Loucy (cell line): ENCODE measurements at regions not wholly inside any gene's neighbourhood (a gene's known extent, or its start where the extent isn't known, plus 50 kb on each side); places are given as distances from the start of the nearest gene placed in this dataset.

ENCODE experiments used
- H2AFZ ChIP-seq: fragments of 200-600 bp; sonication (generic); 2 replicates; pipeline ENCODE4 v1.6.0; 2016; ENCODE audit warnings: antibody characterized with exemption, mild to moderate bottlenecking, low read length, moderate library complexity
- H3F3A ChIP-seq: fragments of 200-600 bp; 2 replicates; pipeline ENCODE4 v1.6.0; 2016; ENCODE audit warnings: antibody characterized with exemption, low read depth, mild to moderate bottlenecking
- H3K27me3 ChIP-seq: fragments of 200-600 bp; sonication (generic); 2 replicates; pipeline ENCODE4 v1.6.1; 2014; ENCODE audit warnings: low read length, mild to moderate bottlenecking; ENCODE audit not compliant: insufficient read depth, poor library complexity, severe bottlenecking
- H3K36me3 ChIP-seq: fragments of 200-600 bp; sonication (generic); 2 replicates; pipeline ENCODE4 v1.6.1; 2016; ENCODE audit warnings: low read length; ENCODE audit not compliant: insufficient read depth
- H3K4me1 ChIP-seq: fragments of 200-600 bp; sonication (generic); 2 replicates; pipeline ENCODE4 v1.5.1; 2014; ENCODE audit warnings: low read length, mild to moderate bottlenecking; ENCODE audit not compliant: insufficient read depth, poor library complexity, severe bottlenecking
- H3K4me2 ChIP-seq: fragments of 200-600 bp; sonication (generic); 2 replicates; pipeline ENCODE4 v1.6.0; 2014; ENCODE audit warnings: antibody characterized with exemption, low read length, low read depth, mild to moderate bottlenecking; ENCODE audit not compliant: poor library complexity, severe bottlenecking
- H3K4me3 ChIP-seq: fragments of 200-600 bp; sonication (generic); 2 replicates; pipeline ENCODE4 v1.5.1; 2014; ENCODE audit warnings: low read length, mild to moderate bottlenecking, mixed read lengths; ENCODE audit not compliant: poor library complexity, severe bottlenecking
- H3K79me2 ChIP-seq: fragments of 200-600 bp; sonication (generic); 2 replicates; pipeline ENCODE4 v1.6.1; 2014; ENCODE audit warnings: low read length; ENCODE audit not compliant: insufficient read depth
- H3K9ac ChIP-seq: fragments of 200-600 bp; sonication (generic); 2 replicates; pipeline ENCODE4 v1.6.0; 2014; ENCODE audit warnings: mild to moderate bottlenecking, low read depth, low read length, moderate library complexity; ENCODE audit not compliant: poor library complexity, severe bottlenecking
- H3K9me2 ChIP-seq: fragments of 200-600 bp; sonication (generic); replicated peaks from 2 replicates; pipeline ENCODE4 v1.6.1; 2016; ENCODE audit warnings: low read depth, low read length, mixed read lengths
- H3K9me3 ChIP-seq: fragments of 200-600 bp; sonication (generic); 2 replicates; pipeline ENCODE4 v1.6.1; 2014; ENCODE audit warnings: mild to moderate bottlenecking, antibody characterized with exemption, low read length, low read depth; ENCODE audit not compliant: insufficient read depth
- H4K20me1 ChIP-seq: fragments of 200-600 bp; sonication (generic); 2 replicates; pipeline ENCODE4 v1.6.0; 2014; ENCODE audit warnings: antibody characterized with exemption, low read length, mild to moderate bottlenecking; ENCODE audit not compliant: insufficient read depth, poor library complexity, severe bottlenecking
- CTCF ChIP-seq: fragments of 200-600 bp; sonication (generic); conservative IDR thresholded peaks from 2 replicates; pipeline ENCODE4 v1.5.1; 2014; ENCODE audit warnings: mild to moderate bottlenecking, antibody characterized with exemption, low read length
- EZH2phosphoT487 ChIP-seq: fragments of 200-600 bp; IDR thresholded peaks from 2 replicates; pipeline ENCODE4 v1.6.1; 2018; ENCODE audit warnings: antibody characterized with exemption, mild to moderate bottlenecking, moderate library complexity, borderline replicate concordance

DNA sequence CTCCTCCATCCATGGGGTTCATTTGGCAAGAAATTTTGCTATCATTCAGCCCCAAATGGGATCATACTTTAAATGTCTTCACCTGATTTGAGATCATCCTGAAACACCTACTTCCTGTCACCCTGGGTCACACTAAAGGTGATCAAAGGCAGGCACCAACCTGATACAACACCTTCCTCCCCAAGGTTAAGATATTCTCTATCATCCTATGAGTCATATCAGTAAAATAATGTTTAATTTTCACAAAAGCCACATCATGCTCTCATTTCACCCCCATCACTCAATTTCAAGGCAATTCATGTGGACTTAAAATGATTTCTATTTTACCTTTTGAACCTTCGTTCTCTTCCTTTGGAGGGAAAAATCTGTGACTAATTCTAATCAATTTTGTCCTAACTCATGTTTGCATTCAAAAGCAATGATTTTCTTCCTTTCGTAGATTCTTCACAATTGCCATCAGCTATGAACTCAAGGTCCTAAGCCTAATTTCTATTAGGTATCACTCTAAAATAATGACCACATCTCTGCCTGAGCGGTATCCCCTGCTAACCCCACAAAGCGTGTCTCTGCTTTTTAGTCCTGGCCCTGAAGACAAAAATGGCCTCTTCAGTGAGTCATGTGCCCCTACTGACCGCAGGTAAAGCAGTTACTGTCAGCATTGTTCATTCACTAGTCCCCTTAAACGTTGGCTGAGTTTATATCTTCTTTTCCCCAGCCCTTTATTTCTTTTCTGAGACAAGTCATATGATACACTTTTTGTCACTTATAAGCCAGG, 139.0 kb downstream of the SPRY2 start:
- Histone ChIP-seq H3K9me3 (no peaks in the 10 kb centered on the region), H2AFZ (peak overlapping the region; percentile 54; the same call in 1 of the 2 replicates), H3K4me1 (peaks cover 6% of the 10 kb centered on the region), H3K79me2 (no peaks in the 10 kb centered on the region), H4K20me1 (no peaks in the 10 kb centered on the region), H3F3A (no peaks in the 10 kb centered on the region), H3K9me2 (no peaks in the 10 kb centered on the region), H3K36me3 (no peaks in the 10 kb centered on the region), H3K9ac (no peak overlapping the region), H3K4me3 (no peak overlapping the region), H3K4me2 (no peak overlapping the region), H3K27me3 (no peaks in the 10 kb centered on the region)
- TF ChIP-seq EZH2phosphoT487 (no peak), CTCF (no peak)

DNA sequence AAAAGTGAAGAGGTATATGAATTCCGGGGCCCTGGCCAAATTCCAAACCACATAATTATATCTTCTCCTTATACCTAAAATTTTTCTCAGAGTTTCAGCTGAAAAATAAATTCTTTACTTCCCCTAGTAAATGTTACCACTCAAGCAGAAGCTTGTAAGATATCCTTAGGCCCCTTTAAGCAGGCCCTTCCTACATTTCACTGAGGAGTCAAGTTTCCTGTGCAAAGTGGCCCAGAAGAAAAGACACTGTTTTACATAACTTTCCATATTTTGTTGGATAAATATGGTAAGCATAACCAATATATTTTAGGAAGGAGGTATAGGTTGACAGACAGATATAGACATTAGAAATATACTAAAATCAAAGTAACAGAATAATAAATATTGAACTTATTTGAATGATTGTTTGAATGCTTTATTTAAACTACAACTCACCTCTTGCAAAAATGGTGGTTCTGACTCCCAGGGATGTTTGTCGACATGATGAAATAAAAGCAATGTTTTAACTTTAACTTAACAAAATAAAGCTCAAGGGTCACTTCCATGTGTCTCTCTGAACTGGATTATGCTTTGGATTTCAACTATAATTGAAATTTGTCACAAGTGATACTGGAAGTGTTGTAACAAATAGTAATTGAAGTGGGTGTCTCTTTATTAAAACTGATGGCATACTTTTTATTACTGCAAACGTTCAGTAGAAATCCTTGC, 141.2 kb downstream of the SPRY2 start:
- no peaks in the 10 kb centered on the region for H3K79me2 ChIP-seq
- H3K9me2 ChIP-seq = no peaks in the 10 kb centered on the region
- H3K27me3 ChIP-seq = no peaks in the 10 kb centered on the region
- H3K4me2 ChIP-seq = no peak overlapping the region
- no peaks in the 10 kb centered on the region for H3K9me3 ChIP-seq
- H3K4me3 ChIP-seq = no peak overlapping the region
- no peak overlapping the region for H3K9ac ChIP-seq
- TF ChIP-seq EZH2phosphoT487 = no peak
- TF ChIP-seq CTCF = no peak
- no peaks in the 10 kb centered on the region for H3K36me3 ChIP-seq
- peaks cover 6% of the 10 kb centered on the region for H3K4me1 ChIP-seq
- no peaks in the 10 kb centered on the region for H4K20me1 ChIP-seq
- H2AFZ ChIP-seq = peak overlapping the region; percentile 12; the same call in 1 of the 2 replicates
- no peaks in the 10 kb centered on the region for H3F3A ChIP-seq

DNA sequence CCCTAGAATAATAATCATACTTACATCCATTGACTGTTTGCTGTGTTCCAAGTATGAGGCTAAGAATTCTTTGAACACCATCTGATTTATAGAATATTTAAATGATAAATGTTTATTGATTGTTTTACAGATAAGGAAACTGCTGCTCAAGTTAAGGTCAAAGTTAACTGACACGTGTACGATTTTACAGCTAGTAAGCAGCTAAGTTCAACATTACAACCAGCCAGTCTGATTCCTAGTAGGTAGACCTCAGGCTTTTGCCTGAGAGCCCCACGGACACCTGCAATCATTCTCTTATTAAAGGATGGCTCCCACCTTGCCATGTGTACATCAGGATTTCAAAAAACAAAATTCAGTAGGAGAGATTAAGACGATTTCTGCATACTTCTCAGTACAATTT, 141.9 kb downstream of the SPRY2 start:
- Histone ChIP-seq H3K4me1 (peaks cover 6% of the 10 kb centered on the region), H3K79me2 (no peaks in the 10 kb centered on the region), H2AFZ (no peak overlapping the region), H3K9ac (no peak overlapping the region), H3K9me2 (no peaks in the 10 kb centered on the region), H3K27me3 (no peaks in the 10 kb centered on the region), H3F3A (no peaks in the 10 kb centered on the region), H4K20me1 (no peaks in the 10 kb centered on the region), H3K36me3 (no peaks in the 10 kb centered on the region), H3K4me3 (no peak overlapping the region), H3K9me3 (no peaks in the 10 kb centered on the region), H3K4me2 (no peak overlapping the region)
- TF ChIP-seq CTCF (no peak), EZH2phosphoT487 (no peak)
